ENCODE measurements at regions not wholly inside any gene's neighbourhood (a gene's known extent, or its start where the extent isn't known, plus 50 kb on each side); places are given as distances from the start of the nearest gene placed in this dataset.

DNA sequence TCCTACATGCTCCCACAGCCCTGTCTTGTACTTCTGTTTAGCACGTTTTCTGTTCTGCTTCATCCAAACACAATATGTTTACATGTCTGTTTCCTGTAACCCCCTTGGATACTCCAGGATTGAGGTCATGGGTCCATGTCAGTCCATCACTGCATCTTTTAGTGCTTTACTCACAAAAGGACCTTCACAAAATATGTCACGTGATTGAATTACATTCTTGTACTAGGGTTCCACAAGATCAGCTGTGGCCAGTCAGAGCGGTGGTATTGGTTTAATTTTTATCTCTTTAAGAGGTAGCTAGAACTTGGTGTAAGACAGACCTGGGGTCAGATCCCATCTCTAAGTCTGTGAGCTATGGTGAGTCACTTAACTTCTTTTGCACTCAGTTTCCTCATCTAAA lies 201.2 kb upstream of the FAM78B start:
- no peak overlapping the region for H3K27ac ChIP-seq (ENCODE audit: control insufficient read depth, insufficient read depth, low read length)
- H3K9me3 ChIP-seq (ENCODE audit: control insufficient read depth, low read depth, low read length), result no peaks in the 10 kb centered on the region
- no peaks in the 10 kb centered on the region for H4K20me1 ChIP-seq (ENCODE audit: control insufficient read depth, extremely low read depth, insufficient read depth, low read length)
- no peaks in the 10 kb centered on the region for H3K79me2 ChIP-seq (ENCODE audit: control insufficient read depth, insufficient read depth, low read length)
- H2AFZ ChIP-seq (ENCODE audit: control insufficient read depth, low read length), result no peak overlapping the region
- H3K4me1 ChIP-seq (ENCODE audit: control insufficient read depth, extremely low read depth, insufficient read depth, low read length), result no peaks in the 10 kb centered on the region
- DNase-seq (ENCODE audit: low read depth, low spot score) (no peak), FAIRE-seq (no peak)
- no peaks in the 10 kb centered on the region for H3K36me3 ChIP-seq (ENCODE audit: control insufficient read depth in 2 of 2, extremely low read depth in 1 of 2, insufficient read depth in 2 of 2, low read length in 2 of 2)
- no peak overlapping the region for H3K4me2 ChIP-seq (ENCODE audit: control insufficient read depth, extremely low read depth, insufficient read depth, low read depth, low read length)
- H3K9me1 ChIP-seq (ENCODE audit: control insufficient read depth, extremely low read depth, insufficient read depth, low read length), result no peaks in the 10 kb centered on the region
- H3K9ac ChIP-seq (ENCODE audit: control insufficient read depth, extremely low read depth, insufficient read depth, low read length), result no peak overlapping the region
- H3K4me3 ChIP-seq (ENCODE audit: control insufficient read depth in 2 of 3, extremely low read depth in 1 of 3, insufficient read depth in 2 of 3, low read depth in 1 of 3, low read length in 3 of 3), result no peak overlapping the region
- H3K27me3 ChIP-seq (ENCODE audit: control insufficient read depth, extremely low read depth, insufficient read depth, low read length), result no peaks in the 10 kb centered on the region
- dilution Hi-C loops (cut with MboI; ENCODE audit: extremely low pct_ligation_motif_present, low sequenced_read_pairs), result no loop called here
- TF ChIP-seq EZH2 (IDR thresholded peaks at IDR 0.05; ENCODE audit: low read length), result no peak
- TF ChIP-seq, protein P1, sequence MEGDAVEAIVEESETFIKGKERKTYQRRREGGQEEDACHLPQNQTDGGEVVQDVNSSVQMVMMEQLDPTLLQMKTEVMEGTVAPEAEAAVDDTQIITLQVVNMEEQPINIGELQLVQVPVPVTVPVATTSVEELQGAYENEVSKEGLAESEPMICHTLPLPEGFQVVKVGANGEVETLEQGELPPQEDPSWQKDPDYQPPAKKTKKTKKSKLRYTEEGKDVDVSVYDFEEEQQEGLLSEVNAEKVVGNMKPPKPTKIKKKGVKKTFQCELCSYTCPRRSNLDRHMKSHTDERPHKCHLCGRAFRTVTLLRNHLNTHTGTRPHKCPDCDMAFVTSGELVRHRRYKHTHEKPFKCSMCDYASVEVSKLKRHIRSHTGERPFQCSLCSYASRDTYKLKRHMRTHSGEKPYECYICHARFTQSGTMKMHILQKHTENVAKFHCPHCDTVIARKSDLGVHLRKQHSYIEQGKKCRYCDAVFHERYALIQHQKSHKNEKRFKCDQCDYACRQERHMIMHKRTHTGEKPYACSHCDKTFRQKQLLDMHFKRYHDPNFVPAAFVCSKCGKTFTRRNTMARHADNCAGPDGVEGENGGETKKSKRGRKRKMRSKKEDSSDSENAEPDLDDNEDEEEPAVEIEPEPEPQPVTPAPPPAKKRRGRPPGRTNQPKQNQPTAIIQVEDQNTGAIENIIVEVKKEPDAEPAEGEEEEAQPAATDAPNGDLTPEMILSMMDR (optimal IDR thresholded peaks at IDR 0.05 in 1 of 3, IDR thresholded peaks at IDR 0.05 in 1 of 3, conservative IDR thresholded peaks at IDR 0.05 in 1 of 3; ENCODE audit: extremely low read depth in 1 of 3, insufficient read depth in 2 of 3, low read length in 3 of 3), result no peak

DNA sequence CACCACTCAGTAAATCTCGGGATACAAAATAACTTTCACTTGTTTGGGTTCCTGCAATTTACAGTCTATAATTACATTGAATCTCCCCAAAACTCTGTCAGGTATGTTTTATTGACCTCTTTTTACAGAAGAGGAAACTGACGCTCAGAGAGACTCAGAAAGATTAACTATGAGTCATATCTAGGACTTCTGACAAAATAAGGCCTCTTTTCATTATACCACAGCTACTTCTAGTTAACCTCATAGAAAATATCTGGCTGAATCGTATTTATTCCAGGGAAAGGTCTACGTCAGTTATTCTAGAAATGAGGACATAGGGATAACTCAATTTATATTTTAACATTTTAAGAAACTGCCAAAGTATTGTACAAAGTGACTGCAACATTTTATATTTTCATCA lies 211.1 kb upstream of the FAM78B start:
- Histone ChIP-seq H3K4me3 (ENCODE audit: control insufficient read depth in 2 of 3, extremely low read depth in 1 of 3, insufficient read depth in 2 of 3, low read depth in 1 of 3, low read length in 3 of 3) (no peak overlapping the region), H3K27ac (ENCODE audit: control insufficient read depth, insufficient read depth, low read length) (no peak overlapping the region), H3K4me2 (ENCODE audit: control insufficient read depth, extremely low read depth, insufficient read depth, low read depth, low read length) (no peak overlapping the region), H3K4me1 (ENCODE audit: control insufficient read depth, extremely low read depth, insufficient read depth, low read length) (no peaks in the 10 kb centered on the region), H4K20me1 (ENCODE audit: control insufficient read depth, extremely low read depth, insufficient read depth, low read length) (no peaks in the 10 kb centered on the region), H3K9me3 (ENCODE audit: control insufficient read depth, low read depth, low read length) (no peaks in the 10 kb centered on the region), H3K9ac (ENCODE audit: control insufficient read depth, extremely low read depth, insufficient read depth, low read length) (no peak overlapping the region), H3K36me3 (ENCODE audit: control insufficient read depth in 2 of 2, extremely low read depth in 1 of 2, insufficient read depth in 2 of 2, low read length in 2 of 2) (no peaks in the 10 kb centered on the region), H2AFZ (ENCODE audit: control insufficient read depth, low read length) (no peak overlapping the region), H3K9me1 (ENCODE audit: control insufficient read depth, extremely low read depth, insufficient read depth, low read length) (no peaks in the 10 kb centered on the region), H3K79me2 (ENCODE audit: control insufficient read depth, insufficient read depth, low read length) (no peaks in the 10 kb centered on the region), H3K27me3 (ENCODE audit: control insufficient read depth, extremely low read depth, insufficient read depth, low read length) (no peaks in the 10 kb centered on the region)
- FAIRE-seq (no peak), DNase-seq (ENCODE audit: low read depth, low spot score) (no peak)
- TF ChIP-seq, protein P1 (optimal IDR thresholded peaks at IDR 0.05 in 1 of 3, IDR thresholded peaks at IDR 0.05 in 1 of 3, conservative IDR thresholded peaks at IDR 0.05 in 1 of 3; ENCODE audit: extremely low read depth in 1 of 3, insufficient read depth in 2 of 3, low read length in 3 of 3), result no peak
- no peak for TF ChIP-seq EZH2 (IDR thresholded peaks at IDR 0.05; ENCODE audit: low read length)
- dilution Hi-C loops (cut with MboI; ENCODE audit: extremely low pct_ligation_motif_present, low sequenced_read_pairs), result no loop called here
